Lung (tissue), 11 donors: ENCODE measurements at regions not wholly inside any gene's neighbourhood (a gene's known extent, or its start where the extent isn't known, plus 50 kb on each side); places are given as distances from the start of the nearest gene placed in this dataset.

ENCODE experiments used
- ATAC-seq: fragments of 200-7000 bp; cut with Tn5 transposase; one replicate; pipeline ENCODE4 v1.9.1; 2020; ENCODE audit warnings: moderate number of reproducible peaks; ENCODE audit not compliant: insufficient read depth, low FRiP score
- DNase-seq, 3 donors: peaks; one replicate each; pipeline ENCODE4 v3.0.0-alpha.2; 2013 to 2017
- H3K27ac ChIP-seq, 2 donors: one replicate each; pipeline ENCODE4 v1.5.1; 2013; ENCODE audit warnings: mild to moderate bottlenecking in 2 of 2, moderate library complexity in 2 of 2, control low read depth in 1 of 2, inconsistent platforms in 1 of 2, low read depth in 1 of 2, low read length in 1 of 2
- H3K27me3 ChIP-seq, 3 donors: one replicate each; pipeline ENCODE4 v1.5.1; 2013; ENCODE audit warnings: low read length in 2 of 3; ENCODE audit not compliant: control insufficient read depth in 3 of 3, insufficient read depth in 3 of 3
- H3K36me3 ChIP-seq, 4 donors: one replicate each; pipeline ENCODE4 v1.5.1; 2013; ENCODE audit warnings: low read length in 4 of 4, mild to moderate bottlenecking in 1 of 4, moderate library complexity in 1 of 4; ENCODE audit not compliant: control insufficient read depth in 4 of 4, insufficient read depth in 4 of 4
- H3K4me1 ChIP-seq, 5 donors: one replicate each; pipeline ENCODE4 v1.5.1; 2013; ENCODE audit warnings: low read length in 5 of 5, mild to moderate bottlenecking in 2 of 5, moderate library complexity in 1 of 5; ENCODE audit not compliant: control insufficient read depth in 5 of 5, insufficient read depth in 5 of 5
- H3K4me3 ChIP-seq: one replicate; pipeline ENCODE4 v1.5.1; 2013; ENCODE audit warnings: mild to moderate bottlenecking, control low read depth, moderate library complexity
- H3K9ac ChIP-seq, 2 donors: one replicate each; pipeline ENCODE4 v1.5.1; 2013; ENCODE audit warnings: low read length in 2 of 2, control low read depth in 1 of 2; ENCODE audit not compliant: insufficient read depth in 1 of 2
- H3K9me3 ChIP-seq, 4 donors: one replicate each; pipeline ENCODE4 v1.5.1; 2013; ENCODE audit warnings: low read length in 3 of 4, mild to moderate bottlenecking in 1 of 4, moderate library complexity in 1 of 4; ENCODE audit not compliant: control insufficient read depth in 4 of 4, insufficient read depth in 3 of 4
- WGBS, 2 donors: extraction: QIAGEN DNeasy Blood & Tissue Kit; methylation state at CpG; one replicate each; pipeline ENCODE4 v1.1.7; 2013; 5-methylcytosine and 5-hydroxymethylcytosine counted together
- TF ChIP-seq, protein P1 (sequence below): IDR thresholded peaks from 2 replicates; pipeline ENCODE4 v1.5.1; 2012; ENCODE audit warnings: mild to moderate bottlenecking; ENCODE audit errors: control extremely low read depth, extremely low read depth
- donor health status: control.
- donor health status: control.
- donor health status: Bipolar disorder and iron deficiency.
- donor health status: healthy.
- donor health status: DM: yes; HTN: yes; CAD: no.

DNA sequence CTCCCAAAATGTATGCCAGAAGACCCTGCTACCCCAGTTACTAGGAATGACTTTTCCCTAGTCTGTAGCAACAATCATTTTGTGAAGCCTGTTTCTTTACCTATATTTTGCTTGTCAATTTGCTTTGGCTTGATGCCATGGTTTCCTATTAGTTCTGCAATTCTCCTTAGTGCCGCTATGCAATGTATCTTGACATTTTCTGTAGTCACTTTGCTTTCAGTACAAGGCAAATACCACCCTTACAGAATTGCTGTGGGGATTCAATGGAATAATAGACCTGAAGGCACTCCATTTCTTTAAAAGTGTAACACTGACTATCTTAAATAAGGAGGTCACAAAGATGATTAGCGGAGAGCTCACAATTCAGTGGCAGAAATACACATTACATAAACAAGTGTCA lies 291.1 kb downstream of the NR2F1-AS1 start:
- ATAC-seq (no peak), DNase-seq (peak in 2 of 3 donors; percentile 7 to 16)
- Histone ChIP-seq H3K27ac (no peak overlapping the region), H3K36me3 (no peaks in the 10 kb centered on the region), H3K9me3 (peaks cover 0 to 6% (median 3%) of the 10 kb centered on the region in 4 donors), H3K9ac (no peak overlapping the region), H3K27me3 (no peaks in the 10 kb centered on the region), H3K4me3 (no peak overlapping the region), H3K4me1 (no peaks in the 10 kb centered on the region)
- WGBS, 2 donors = 89 to 91% methylated on average over 2 of the region's 2 CpGs
- TF ChIP-seq, protein P1, sequence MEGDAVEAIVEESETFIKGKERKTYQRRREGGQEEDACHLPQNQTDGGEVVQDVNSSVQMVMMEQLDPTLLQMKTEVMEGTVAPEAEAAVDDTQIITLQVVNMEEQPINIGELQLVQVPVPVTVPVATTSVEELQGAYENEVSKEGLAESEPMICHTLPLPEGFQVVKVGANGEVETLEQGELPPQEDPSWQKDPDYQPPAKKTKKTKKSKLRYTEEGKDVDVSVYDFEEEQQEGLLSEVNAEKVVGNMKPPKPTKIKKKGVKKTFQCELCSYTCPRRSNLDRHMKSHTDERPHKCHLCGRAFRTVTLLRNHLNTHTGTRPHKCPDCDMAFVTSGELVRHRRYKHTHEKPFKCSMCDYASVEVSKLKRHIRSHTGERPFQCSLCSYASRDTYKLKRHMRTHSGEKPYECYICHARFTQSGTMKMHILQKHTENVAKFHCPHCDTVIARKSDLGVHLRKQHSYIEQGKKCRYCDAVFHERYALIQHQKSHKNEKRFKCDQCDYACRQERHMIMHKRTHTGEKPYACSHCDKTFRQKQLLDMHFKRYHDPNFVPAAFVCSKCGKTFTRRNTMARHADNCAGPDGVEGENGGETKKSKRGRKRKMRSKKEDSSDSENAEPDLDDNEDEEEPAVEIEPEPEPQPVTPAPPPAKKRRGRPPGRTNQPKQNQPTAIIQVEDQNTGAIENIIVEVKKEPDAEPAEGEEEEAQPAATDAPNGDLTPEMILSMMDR = no peak

DNA sequence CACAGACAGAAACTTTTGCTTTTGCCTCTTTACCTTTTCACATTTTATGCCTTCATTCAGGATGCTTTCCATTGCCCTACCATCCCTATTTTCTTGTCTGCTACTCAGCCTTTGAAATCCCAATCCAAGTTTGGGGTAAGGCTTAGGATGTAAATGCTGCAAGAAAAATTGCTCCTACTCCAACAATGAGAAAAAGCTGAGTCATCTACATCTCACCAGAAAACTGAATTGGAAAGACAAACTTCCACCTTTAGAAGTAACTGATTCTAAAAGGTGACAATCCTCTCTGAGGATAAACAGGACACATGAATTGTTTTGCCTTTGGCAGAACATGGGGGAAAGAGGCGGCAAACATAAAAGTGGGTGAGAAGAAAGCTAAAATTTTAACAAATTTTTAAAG lies 295.6 kb downstream of the NR2F1-AS1 start:
- no peak overlapping the region for H3K9ac ChIP-seq
- WGBS, 2 donors = 93 to 99% methylated on average over 1 of the region's 1 CpG

GRCh38 chr5:93281980-93282772 lies 298.8 kb downstream of the NR2F1-AS1 start:
- WGBS, 2 donors = 77 to 89% methylated on average over 4 of the region's 4 CpGs
- DNase-seq (no peak), ATAC-seq (no peak)
- TF ChIP-seq, protein P1 = no peak
- H3K4me3 ChIP-seq = no peak overlapping the region
- no peaks in the 10 kb centered on the region for H3K36me3 ChIP-seq
- no peak overlapping the region for H3K9ac ChIP-seq
- peaks cover 0 to 6% (median 1%) of the 10 kb centered on the region in 4 donors for H3K9me3 ChIP-seq
- H3K27me3 ChIP-seq = no peaks in the 10 kb centered on the region
- no peak overlapping the region for H3K27ac ChIP-seq
- peaks cover 0 to 15% (median 3%) of the 10 kb centered on the region in 5 donors for H3K4me1 ChIP-seq

More for the DNA sequence above, 295.6 kb downstream of the NR2F1-AS1 start:
- Histone ChIP-seq H3K36me3 (no peaks in the 10 kb centered on the region), H3K27me3 (no peaks in the 10 kb centered on the region), H3K9me3 (peaks cover 0 to 6% (median 4%) of the 10 kb centered on the region in 4 donors), H3K4me1 (peaks cover 0 to 3% (median 0%) of the 10 kb centered on the region in 5 donors), H3K27ac (no peak overlapping the region), H3K4me3 (no peak overlapping the region)
- no peak for DNase-seq
- TF ChIP-seq, protein P1 = no peak
- ATAC-seq = no peak
